ENCODE measurements at regions not wholly inside any gene's neighbourhood (a gene's known extent, or its start where the extent isn't known, plus 50 kb on each side); places are given as distances from the start of the nearest gene placed in this dataset.

GRCh38 chr18:50465211-50466153 lies 90.6 kb downstream of the SKA1 start:
- intact Hi-C loops (cut with micrococcal nuclease), result no loop called here
- no peak for DNase-seq
- H3K9me3 Mint-ChIP-seq, result no peaks in the 10 kb centered on the region
- ATAC-seq, result no peak
- CTCF ChIA-PET, result no interaction called here
- H3K36me3 Mint-ChIP-seq (ENCODE audit: low read depth), result no peaks in the 10 kb centered on the region
- H3K4me1 Mint-ChIP-seq (ENCODE audit: low read depth), result no peaks in the 10 kb centered on the region
- no peak overlapping the region for H3K4me3 Mint-ChIP-seq
- H3K27me3 Mint-ChIP-seq, result no peaks in the 10 kb centered on the region
- POLR2A ChIA-PET, result no interaction called here
- H3K27ac Mint-ChIP-seq, result no peak overlapping the region
- no peak for TF ChIP-seq CTCF (IDR thresholded peaks at IDR 0.05)

- ATAC-seq, result no peak
- ChIA-PET POLR2A (no interaction called here), CTCF (no interaction called here)
- Mint-ChIP-seq H3K27me3 (no peaks in the 10 kb centered on the region), H3K27ac (no peak overlapping the region), H3K36me3 (ENCODE audit: low read depth) (no peaks in the 10 kb centered on the region), H3K4me3 (no peak overlapping the region), H3K4me1 (ENCODE audit: low read depth) (no peaks in the 10 kb centered on the region), H3K9me3 (no peaks in the 10 kb centered on the region)
- DNase-seq, result no peak
- intact Hi-C loops (cut with micrococcal nuclease), result no loop called here
- no peak for TF ChIP-seq CTCF (IDR thresholded peaks at IDR 0.05)
Measured at GRCh38 chr18:50466634-50467033, 91.8 kb downstream of the SKA1 start.

- Mint-ChIP-seq H3K27ac (no peak overlapping the region), H3K27me3 (peaks cover 8% of the 10 kb centered on the region), H3K9me3 (no peaks in the 10 kb centered on the region), H3K4me3 (no peak overlapping the region), H3K4me1 (ENCODE audit: low read depth) (no peaks in the 10 kb centered on the region), H3K36me3 (ENCODE audit: low read depth) (no peaks in the 10 kb centered on the region)
- TF ChIP-seq CTCF (IDR thresholded peaks at IDR 0.05), result no peak
- intact Hi-C loops (cut with micrococcal nuclease), result no loop called here
- ChIA-PET POLR2A (no interaction called here), CTCF (no interaction called here)
- ATAC-seq (no peak), DNase-seq (no peak)
Measured at GRCh38 chr18:50468807-50469206, 91.1 kb upstream of the MAPK4 start.

GRCh38 chr18:50469380-50469781 lies 90.5 kb upstream of the MAPK4 start:
- CTCF ChIA-PET, result no interaction called here
- ATAC-seq, result no peak
- H3K4me3 Mint-ChIP-seq, result no peak overlapping the region
- no peak for DNase-seq
- intact Hi-C loops (cut with micrococcal nuclease), result no loop called here
- peaks cover 8% of the 10 kb centered on the region for H3K27me3 Mint-ChIP-seq
- no peaks in the 10 kb centered on the region for H3K9me3 Mint-ChIP-seq
- POLR2A ChIA-PET, result no interaction called here
- TF ChIP-seq CTCF (IDR thresholded peaks at IDR 0.05), result no peak
- H3K27ac Mint-ChIP-seq, result no peak overlapping the region
- H3K36me3 Mint-ChIP-seq (ENCODE audit: low read depth), result no peaks in the 10 kb centered on the region
- no peaks in the 10 kb centered on the region for H3K4me1 Mint-ChIP-seq (ENCODE audit: low read depth)

- no peak for ATAC-seq
- peaks cover 10% of the 10 kb centered on the region for H3K27me3 Mint-ChIP-seq
- ChIA-PET CTCF (no interaction called here), POLR2A (no interaction called here)
- no peaks in the 10 kb centered on the region for H3K36me3 Mint-ChIP-seq (ENCODE audit: low read depth)
- no peak overlapping the region for H3K4me3 Mint-ChIP-seq
- H3K9me3 Mint-ChIP-seq, result no peaks in the 10 kb centered on the region
- intact Hi-C loops (cut with micrococcal nuclease), result no loop called here
- TF ChIP-seq CTCF (IDR thresholded peaks at IDR 0.05), result no peak
- no peak for DNase-seq
- no peaks in the 10 kb centered on the region for H3K4me1 Mint-ChIP-seq (ENCODE audit: low read depth)
- no peak overlapping the region for H3K27ac Mint-ChIP-seq
Measured at GRCh38 chr18:50472941-50473340, 86.9 kb upstream of the MAPK4 start.
